Transverse colon (tissue), 4 donors: ENCODE measurements at regions not wholly inside any gene's neighbourhood (a gene's known extent, or its start where the extent isn't known, plus 50 kb on each side); places are given as distances from the start of the nearest gene placed in this dataset.

Experiments
- CTCF ChIP-seq, 5 experiments: fragments of 200-600 bp in 3 of 5; fragments of 450-650 bp in 2 of 5; sonication (generic) in 3 of 5; IDR thresholded peaks; 1 replicate in 2 of 5; 2 replicates in 3 of 5; pipeline ENCODE4 v1.5.1; 2016 to 2017; ENCODE audit warnings: antibody characterized with exemption in 5 of 5, inconsistent platforms in 3 of 5, mild to moderate bottlenecking in 2 of 5, moderate library complexity in 1 of 5
- EP300 ChIP-seq: sonication (generic); formaldehyde crosslinking; IDR thresholded peaks from one replicate; pipeline ENCODE4 v1.6.1; 2017; ENCODE audit warnings: antibody characterized with exemption, low read depth
- POLR2A ChIP-seq: fragments of 450-650 bp; IDR thresholded peaks from one replicate; pipeline ENCODE4 v1.6.1; 2016; ENCODE audit warnings: antibody characterized with exemption, mild to moderate bottlenecking, moderate library complexity
- POLR2AphosphoS5 ChIP-seq, 3 donors: sonication (generic); formaldehyde crosslinking; IDR thresholded peaks; one replicate each; pipeline ENCODE4 v1.6.1; 2016; ENCODE audit warnings: antibody characterized with exemption in 3 of 3

GRCh38 chr1:104856091-104856490 is 1106.4 kb downstream of the AMY1C start:
- TF ChIP-seq CTCF (IDR thresholded peaks at IDR 0.05) (no peak), EP300 (no peak), POLR2AphosphoS5 (IDR thresholded peaks at IDR 0.05) (no peak), POLR2A (no peak)
